Neural progenitor cell (in vitro differentiated cells): ENCODE measurements at regions not wholly inside any gene's neighbourhood (a gene's known extent, or its start where the extent isn't known, plus 50 kb on each side); places are given as distances from the start of the nearest gene placed in this dataset.

Experiments used
- DNase-seq: peaks from one replicate; pipeline ENCODE4 v3.0.0-alpha.2; 2016; ENCODE audit warnings: low spot score
- H2AFZ ChIP-seq: fragments of 200-600 bp; sonication (generic); replicated peaks from 2 replicates; pipeline ENCODE4 v1.6.1; 2016; ENCODE audit warnings: antibody characterized with exemption
- H3F3A ChIP-seq: fragments of 200-600 bp; sonication (generic); 2 replicates; pipeline ENCODE4 v1.6.1; 2016; ENCODE audit warnings: antibody characterized with exemption, low read depth
- H3K27ac ChIP-seq: fragments of 200-600 bp; sonication (generic); 2 replicates; pipeline ENCODE4 v1.5.1; 2016; ENCODE audit warnings: mild to moderate bottlenecking
- H3K27me3 ChIP-seq: fragments of 200-600 bp; sonication (generic); 2 replicates; pipeline ENCODE4 v1.6.1; 2016; ENCODE audit warnings: mild to moderate bottlenecking, moderate library complexity
- H3K36me3 ChIP-seq: fragments of 200-600 bp; sonication (generic); 2 replicates; pipeline ENCODE4 v1.5.1; 2016
- H3K4me1 ChIP-seq: fragments of 200-600 bp; sonication (generic); 2 replicates; pipeline ENCODE4 v1.6.1; 2016; ENCODE audit warnings: mixed run types
- H3K4me2 ChIP-seq: fragments of 200-600 bp; sonication (generic); 2 replicates; pipeline ENCODE4 v1.6.1; 2016
- H3K4me3 ChIP-seq: fragments of 200-600 bp; sonication (generic); 2 replicates; pipeline ENCODE4 v1.5.1; 2016
- H3K79me2 ChIP-seq: fragments of 200-600 bp; sonication (generic); 2 replicates; pipeline ENCODE4 v1.6.1; 2016; ENCODE audit warnings: low read depth
- H3K9ac ChIP-seq: fragments of 200-600 bp; sonication (generic); 2 replicates; pipeline ENCODE4 v1.6.1; 2016
- H3K9me3 ChIP-seq: fragments of 200-600 bp; sonication (generic); 2 replicates; pipeline ENCODE4 v1.5.1; 2016; ENCODE audit warnings: low read depth
- H4K20me1 ChIP-seq: fragments of 200-600 bp; sonication (generic); 2 replicates; pipeline ENCODE4 v1.6.1; 2016; ENCODE audit warnings: low read depth
- H3K27ac Mint-ChIP-seq: 3 replicates; pipeline ENCODE4 v1.8.0; 2021; ENCODE audit warnings: mixed read lengths
- H3K27me3 Mint-ChIP-seq: 2 replicates; pipeline ENCODE4 v1.8.0; 2022; ENCODE audit warnings: low read depth, mild to moderate bottlenecking, inconsistent platforms, moderate library complexity, mixed read lengths; ENCODE audit not compliant: insufficient read depth
- H3K36me3 Mint-ChIP-seq: 3 replicates; pipeline ENCODE4 v1.8.0; 2021; ENCODE audit warnings: mixed read lengths
- H3K4me1 Mint-ChIP-seq: 3 replicates; pipeline ENCODE4 v1.8.0; 2021; ENCODE audit warnings: mixed read lengths
- H3K4me3 Mint-ChIP-seq: 3 replicates; pipeline ENCODE4 v1.8.0; 2021; ENCODE audit warnings: mild to moderate bottlenecking, moderate library complexity, mixed read lengths
- H3K9me3 Mint-ChIP-seq: 3 replicates; pipeline ENCODE4 v1.8.0; 2020; ENCODE audit warnings: mixed read lengths
- EZH2 ChIP-seq: fragments of 200-600 bp; sonication (generic); IDR thresholded peaks from 2 replicates; pipeline ENCODE4 v1.6.1; 2017; ENCODE audit warnings: antibody characterized with exemption, mild to moderate bottlenecking, moderate library complexity
- EZH2phosphoT487 ChIP-seq: fragments of 200-600 bp; sonication (generic); IDR thresholded peaks from 2 replicates; pipeline ENCODE4 v1.6.1; 2017; ENCODE audit warnings: antibody characterized with exemption
- TF ChIP-seq, protein P1 (sequence below): fragments of 200-600 bp; sonication (generic); IDR thresholded peaks from 2 replicates; pipeline ENCODE4 v1.5.1; 2017; ENCODE audit warnings: antibody characterized with exemption, mild to moderate bottlenecking

DNA sequence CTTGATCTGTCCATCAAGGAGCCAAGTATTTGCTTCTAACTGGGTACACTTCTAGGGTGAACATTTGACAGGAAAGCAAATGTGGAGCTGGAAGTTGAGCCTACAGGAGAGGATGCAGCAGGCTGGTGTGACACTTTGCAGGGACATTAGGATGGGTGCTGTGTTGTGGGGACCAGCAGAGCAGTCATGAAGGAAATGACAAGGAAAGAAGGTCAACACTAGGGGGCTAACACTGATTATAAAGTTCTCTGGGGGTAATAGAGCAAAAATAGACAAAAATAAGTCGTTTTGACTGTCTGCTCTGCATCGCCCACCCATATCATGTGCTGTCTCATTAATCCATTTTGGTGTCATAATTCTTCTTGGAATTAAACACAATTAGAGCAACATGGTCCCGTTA is 652.4 kb downstream of the STK39 start:
- DNase-seq, result no peak
- Mint-ChIP-seq H3K9me3 (no peaks in the 10 kb centered on the region), H3K36me3 (no peaks in the 10 kb centered on the region), H3K27ac (no peak overlapping the region), H3K4me1 (peaks cover 8% of the 10 kb centered on the region), H3K4me3 (no peak overlapping the region), H3K27me3 (no peaks in the 10 kb centered on the region)
- TF ChIP-seq, protein P1, sequence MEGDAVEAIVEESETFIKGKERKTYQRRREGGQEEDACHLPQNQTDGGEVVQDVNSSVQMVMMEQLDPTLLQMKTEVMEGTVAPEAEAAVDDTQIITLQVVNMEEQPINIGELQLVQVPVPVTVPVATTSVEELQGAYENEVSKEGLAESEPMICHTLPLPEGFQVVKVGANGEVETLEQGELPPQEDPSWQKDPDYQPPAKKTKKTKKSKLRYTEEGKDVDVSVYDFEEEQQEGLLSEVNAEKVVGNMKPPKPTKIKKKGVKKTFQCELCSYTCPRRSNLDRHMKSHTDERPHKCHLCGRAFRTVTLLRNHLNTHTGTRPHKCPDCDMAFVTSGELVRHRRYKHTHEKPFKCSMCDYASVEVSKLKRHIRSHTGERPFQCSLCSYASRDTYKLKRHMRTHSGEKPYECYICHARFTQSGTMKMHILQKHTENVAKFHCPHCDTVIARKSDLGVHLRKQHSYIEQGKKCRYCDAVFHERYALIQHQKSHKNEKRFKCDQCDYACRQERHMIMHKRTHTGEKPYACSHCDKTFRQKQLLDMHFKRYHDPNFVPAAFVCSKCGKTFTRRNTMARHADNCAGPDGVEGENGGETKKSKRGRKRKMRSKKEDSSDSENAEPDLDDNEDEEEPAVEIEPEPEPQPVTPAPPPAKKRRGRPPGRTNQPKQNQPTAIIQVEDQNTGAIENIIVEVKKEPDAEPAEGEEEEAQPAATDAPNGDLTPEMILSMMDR, result peak; percentile 13
- TF ChIP-seq EZH2 (no peak), EZH2phosphoT487 (no peak)
- no peak overlapping the region for H2AFZ ChIP-seq
- no peaks in the 10 kb centered on the region for H3K36me3 ChIP-seq
- no peak overlapping the region for H3K9ac ChIP-seq
- H3K79me2 ChIP-seq, result no peaks in the 10 kb centered on the region
- H3K4me3 ChIP-seq, result no peak overlapping the region
- no peaks in the 10 kb centered on the region for H3F3A ChIP-seq
- no peaks in the 10 kb centered on the region for H3K27me3 ChIP-seq
- H3K4me1 ChIP-seq, result peaks cover 7% of the 10 kb centered on the region
- H3K4me2 ChIP-seq, result no peak overlapping the region
- H4K20me1 ChIP-seq, result no peaks in the 10 kb centered on the region
- no peak overlapping the region for H3K27ac ChIP-seq
- H3K9me3 ChIP-seq, result no peaks in the 10 kb centered on the region

DNA sequence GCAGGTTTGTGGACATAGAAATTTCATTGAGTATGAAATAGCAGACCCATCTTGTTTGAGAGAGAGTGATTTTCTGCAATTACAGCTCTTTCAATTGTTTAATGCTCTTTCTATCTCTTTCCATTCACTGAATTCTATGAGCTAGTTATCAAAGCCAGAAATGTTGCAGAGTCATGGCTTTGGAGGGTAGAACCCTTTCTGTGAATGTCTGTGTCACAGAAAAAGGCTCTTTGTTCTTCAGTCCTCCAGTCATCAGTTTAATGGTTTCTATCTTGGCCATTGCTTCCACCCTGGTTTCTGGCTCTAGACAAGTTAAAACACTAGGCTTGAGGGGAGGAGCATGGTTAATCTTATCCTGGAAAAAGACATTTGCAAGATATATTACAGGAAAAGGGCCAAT is 655.0 kb downstream of the STK39 start:
- H3K27me3 Mint-ChIP-seq, result no peaks in the 10 kb centered on the region
- Histone ChIP-seq H3K4me2 (no peak overlapping the region), H4K20me1 (no peaks in the 10 kb centered on the region), H3K27me3 (no peaks in the 10 kb centered on the region), H3K4me3 (no peak overlapping the region), H3F3A (no peaks in the 10 kb centered on the region), H3K9me3 (no peaks in the 10 kb centered on the region), H3K4me1 (peaks cover 7% of the 10 kb centered on the region), H2AFZ (no peak overlapping the region), H3K9ac (no peak overlapping the region), H3K79me2 (no peaks in the 10 kb centered on the region), H3K27ac (no peak overlapping the region), H3K36me3 (no peaks in the 10 kb centered on the region)
- H3K4me1 Mint-ChIP-seq, result peaks cover 8% of the 10 kb centered on the region
- no peaks in the 10 kb centered on the region for H3K36me3 Mint-ChIP-seq
- no peak for DNase-seq
- TF ChIP-seq EZH2phosphoT487 (no peak), EZH2 (no peak)
- TF ChIP-seq, protein P1, result no peak
- H3K27ac Mint-ChIP-seq, result no peak overlapping the region
- H3K9me3 Mint-ChIP-seq, result no peaks in the 10 kb centered on the region
- H3K4me3 Mint-ChIP-seq, result no peak overlapping the region

DNA sequence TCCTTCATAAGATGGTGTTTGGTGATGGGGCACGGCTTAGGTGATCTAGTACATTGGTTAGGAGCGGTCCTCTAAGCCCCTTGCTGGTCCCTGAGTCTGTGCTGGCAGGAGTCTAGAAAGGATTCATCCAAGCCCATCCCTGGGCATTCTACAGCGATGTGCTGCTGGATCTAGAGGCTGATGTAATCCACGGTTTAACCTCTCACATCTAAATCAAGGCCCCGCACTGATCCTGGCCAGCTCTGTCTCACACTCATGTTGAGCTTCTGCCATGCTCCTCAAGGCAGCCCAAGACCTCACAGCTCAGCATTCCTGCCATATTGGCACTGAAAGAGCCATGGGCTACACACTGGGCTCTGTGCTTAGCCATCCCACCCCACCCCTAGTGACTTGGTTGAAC is 664.8 kb downstream of the STK39 start:
- TF ChIP-seq, protein P1, result no peak
- no peak for TF ChIP-seq EZH2
- TF ChIP-seq EZH2phosphoT487, result no peak

More for the DNA sequence above, 664.8 kb downstream of the STK39 start:
- Mint-ChIP-seq H3K27ac (no peak overlapping the region), H3K27me3 (no peaks in the 10 kb centered on the region), H3K36me3 (no peaks in the 10 kb centered on the region), H3K4me1 (peaks cover 11% of the 10 kb centered on the region), H3K9me3 (no peaks in the 10 kb centered on the region), H3K4me3 (no peak overlapping the region)
- no peaks in the 10 kb centered on the region for H3K79me2 ChIP-seq
- H3K27ac ChIP-seq, result no peak overlapping the region
- no peak overlapping the region for H3K9ac ChIP-seq
- H3K27me3 ChIP-seq, result no peaks in the 10 kb centered on the region
- no peak overlapping the region for H2AFZ ChIP-seq
- H4K20me1 ChIP-seq, result no peaks in the 10 kb centered on the region
- DNase-seq, result no peak
- H3K36me3 ChIP-seq, result no peaks in the 10 kb centered on the region
- H3F3A ChIP-seq, result peaks cover 6% of the 10 kb centered on the region
- H3K4me1 ChIP-seq, result peaks cover 20% of the 10 kb centered on the region
- H3K4me3 ChIP-seq, result no peak overlapping the region
- H3K9me3 ChIP-seq, result no peaks in the 10 kb centered on the region
- no peak overlapping the region for H3K4me2 ChIP-seq
